DND-41 (cell line): ENCODE measurements at regions not wholly inside any gene's neighbourhood (a gene's known extent, or its start where the extent isn't known, plus 50 kb on each side); places are given as distances from the start of the nearest gene placed in this dataset.

Experiments used
- ATAC-seq: fragments of 200-7000 bp; cut with Tn5 transposase; 3 replicates; pipeline ENCODE4 v1.9.1; 2021; ENCODE audit warnings: low read depth; ENCODE audit not compliant: insufficient read depth
- DNase-seq: peaks from one replicate; pipeline ENCODE4 v3.0.0-alpha.2; 2020
- H2AFZ ChIP-seq: 2 replicates; pipeline ENCODE4 v1.6.0; 2012; ENCODE audit warnings: low read depth, low read length
- H3K27ac ChIP-seq: 2 replicates; pipeline ENCODE4 v1.5.1; 2012; ENCODE audit warnings: low read length, inconsistent platforms
- H3K27me3 ChIP-seq: fragments of 200-600 bp; sonication (generic); 2 replicates; pipeline ENCODE4 v1.6.0; 2012; ENCODE audit warnings: low read length, mild to moderate bottlenecking, inconsistent platforms; ENCODE audit not compliant: insufficient read depth, poor library complexity
- H3K36me3 ChIP-seq: 2 replicates; pipeline ENCODE4 v1.5.1; 2012; ENCODE audit warnings: low read length, inconsistent platforms; ENCODE audit not compliant: insufficient read depth
- H3K4me1 ChIP-seq: 2 replicates; pipeline ENCODE4 v1.5.1; 2012; ENCODE audit warnings: mild to moderate bottlenecking, low read length; ENCODE audit not compliant: insufficient read depth
- H3K4me2 ChIP-seq: 2 replicates; pipeline ENCODE4 v1.6.0; 2012; ENCODE audit warnings: mild to moderate bottlenecking, moderate library complexity, low read length, inconsistent platforms; ENCODE audit not compliant: insufficient read depth
- H3K4me3 ChIP-seq, 2 experiments: fragments of 200-600 bp in 1 of 2; shearing (Covaris generic) in 1 of 2; 2 replicates each; pipeline ENCODE4 v1.5.1; 2012 to 2016; ENCODE audit warnings: inconsistent platforms in 2 of 2, low read length in 2 of 2, mild to moderate bottlenecking in 2 of 2, low read depth in 1 of 2, moderate library complexity in 1 of 2
- H3K79me2 ChIP-seq: 2 replicates; pipeline ENCODE4 v1.6.0; 2012; ENCODE audit warnings: low read length, inconsistent platforms; ENCODE audit not compliant: insufficient read depth
- H3K9ac ChIP-seq: 2 replicates; pipeline ENCODE4 v1.6.0; 2012; ENCODE audit warnings: low read depth, mild to moderate bottlenecking, inconsistent platforms, low read length, moderate library complexity
- H3K9me3 ChIP-seq: 2 replicates; pipeline ENCODE4 v1.5.1; 2012; ENCODE audit warnings: low read length, moderate library complexity, mild to moderate bottlenecking, inconsistent platforms; ENCODE audit not compliant: insufficient read depth, severe bottlenecking
- H4K20me1 ChIP-seq: 2 replicates; pipeline ENCODE4 v1.6.0; 2012; ENCODE audit warnings: low read length; ENCODE audit not compliant: insufficient read depth
- EZH2 ChIP-seq: IDR thresholded peaks from 3 replicates; pipeline ENCODE4 v1.6.1; 2012; ENCODE audit warnings: borderline replicate concordance, low read depth, mild to moderate bottlenecking, moderate library complexity, low read length, inconsistent platforms; ENCODE audit not compliant: severe bottlenecking
- TF ChIP-seq, protein P1 (sequence below): IDR thresholded peaks from 2 replicates; pipeline ENCODE4 v1.5.1; 2012; ENCODE audit warnings: borderline replicate concordance, low read length, moderate library complexity, mild to moderate bottlenecking; ENCODE audit not compliant: poor library complexity, severe bottlenecking; ENCODE audit errors: extremely low read depth

DNA sequence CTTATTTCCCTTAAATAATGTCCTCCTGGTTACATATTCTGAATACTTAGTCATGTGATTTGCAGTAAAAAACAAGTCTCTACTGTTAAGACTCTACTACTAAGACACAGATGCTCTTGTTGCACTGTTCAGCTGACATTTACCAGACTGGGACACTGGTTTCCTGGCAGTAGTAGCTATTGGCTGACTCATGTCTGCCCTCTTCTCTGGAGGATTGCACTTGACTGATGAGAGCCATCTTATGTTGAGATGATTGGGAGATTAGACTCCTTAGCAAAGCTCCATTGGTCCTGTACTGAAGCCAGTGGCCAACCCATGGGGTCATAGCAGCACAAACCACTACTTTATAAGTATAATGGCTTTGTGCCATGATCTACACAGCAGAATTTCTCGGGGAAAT is 1672.6 kb upstream of the PCDH20 start:
- Histone ChIP-seq H3K9me3 (no peaks in the 10 kb centered on the region), H2AFZ (0 out of 2 replicates have a peak overlapping the region, but pooled peaks have one; percentile 46), H3K9ac (no peak overlapping the region), H3K4me1 (no peaks in the 10 kb centered on the region), H3K4me3 (no peak overlapping the region), H3K27me3 (no peaks in the 10 kb centered on the region), H3K79me2 (no peaks in the 10 kb centered on the region), H3K36me3 (no peaks in the 10 kb centered on the region), H3K4me2 (no peak overlapping the region), H4K20me1 (no peaks in the 10 kb centered on the region), H3K27ac (no peak overlapping the region)
- DNase-seq, result no peak
- ATAC-seq, result peak; percentile 48; the same call in 1 of the 3 replicates
- TF ChIP-seq, protein P1, sequence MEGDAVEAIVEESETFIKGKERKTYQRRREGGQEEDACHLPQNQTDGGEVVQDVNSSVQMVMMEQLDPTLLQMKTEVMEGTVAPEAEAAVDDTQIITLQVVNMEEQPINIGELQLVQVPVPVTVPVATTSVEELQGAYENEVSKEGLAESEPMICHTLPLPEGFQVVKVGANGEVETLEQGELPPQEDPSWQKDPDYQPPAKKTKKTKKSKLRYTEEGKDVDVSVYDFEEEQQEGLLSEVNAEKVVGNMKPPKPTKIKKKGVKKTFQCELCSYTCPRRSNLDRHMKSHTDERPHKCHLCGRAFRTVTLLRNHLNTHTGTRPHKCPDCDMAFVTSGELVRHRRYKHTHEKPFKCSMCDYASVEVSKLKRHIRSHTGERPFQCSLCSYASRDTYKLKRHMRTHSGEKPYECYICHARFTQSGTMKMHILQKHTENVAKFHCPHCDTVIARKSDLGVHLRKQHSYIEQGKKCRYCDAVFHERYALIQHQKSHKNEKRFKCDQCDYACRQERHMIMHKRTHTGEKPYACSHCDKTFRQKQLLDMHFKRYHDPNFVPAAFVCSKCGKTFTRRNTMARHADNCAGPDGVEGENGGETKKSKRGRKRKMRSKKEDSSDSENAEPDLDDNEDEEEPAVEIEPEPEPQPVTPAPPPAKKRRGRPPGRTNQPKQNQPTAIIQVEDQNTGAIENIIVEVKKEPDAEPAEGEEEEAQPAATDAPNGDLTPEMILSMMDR, result no peak
- TF ChIP-seq EZH2, result no peak

DNA sequence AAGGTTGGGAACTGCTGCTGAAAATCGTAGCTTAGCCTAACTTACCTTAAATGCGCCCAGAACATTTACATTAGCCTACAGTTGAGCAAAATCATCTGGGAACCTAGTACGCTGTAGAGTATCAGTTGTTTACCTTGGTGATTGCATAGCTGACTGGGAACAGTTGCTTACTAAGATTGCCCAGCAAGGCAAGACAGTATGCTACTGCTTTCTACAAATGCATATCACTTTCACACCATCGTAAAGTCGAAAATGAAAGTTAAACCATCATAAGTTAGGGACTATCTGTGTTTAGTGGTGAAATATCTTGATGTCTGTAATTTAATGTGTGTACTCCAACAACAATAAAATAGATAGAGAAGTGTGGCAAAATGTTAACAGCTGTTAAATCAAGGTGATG is 1670.6 kb upstream of the PCDH20 start:
- no peak overlapping the region for H3K4me2 ChIP-seq
- no peak overlapping the region for H3K4me3 ChIP-seq
- TF ChIP-seq EZH2, result no peak
- TF ChIP-seq, protein P1, result no peak
- H3K27me3 ChIP-seq, result no peaks in the 10 kb centered on the region
- peak overlapping the region; percentile 33; the same call in 1 of the 2 replicates for H2AFZ ChIP-seq
- no peak for ATAC-seq
- H3K36me3 ChIP-seq, result no peaks in the 10 kb centered on the region
- no peaks in the 10 kb centered on the region for H3K4me1 ChIP-seq
- no peak overlapping the region for H3K9ac ChIP-seq
- no peaks in the 10 kb centered on the region for H3K79me2 ChIP-seq
- DNase-seq, result no peak
- H3K9me3 ChIP-seq, result peaks cover 4% of the 10 kb centered on the region
- H3K27ac ChIP-seq, result no peak overlapping the region
- H4K20me1 ChIP-seq, result no peaks in the 10 kb centered on the region

DNA sequence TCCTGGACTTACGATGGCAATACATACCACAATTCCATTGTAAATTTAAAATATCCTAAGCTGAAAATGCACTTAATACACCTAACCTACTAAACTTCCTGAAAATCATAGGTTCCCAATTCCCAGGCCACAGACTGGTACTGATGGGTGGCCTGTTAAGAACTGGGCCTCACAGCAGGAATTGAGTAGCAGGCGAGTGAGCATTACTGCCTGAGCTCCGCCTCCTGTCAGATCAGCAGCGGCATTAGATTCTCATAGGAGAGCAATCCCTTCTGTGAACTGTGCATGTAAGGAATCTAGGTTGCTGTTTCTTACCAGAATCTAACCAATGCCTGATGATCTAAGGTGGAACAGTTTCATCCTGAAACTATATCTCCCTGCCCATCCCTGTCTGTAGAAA is 1670.2 kb upstream of the PCDH20 start:
- H3K9me3 ChIP-seq, result peaks cover 5% of the 10 kb centered on the region
- H3K4me3 ChIP-seq, result no peak overlapping the region
- H4K20me1 ChIP-seq, result no peaks in the 10 kb centered on the region
- no peak overlapping the region for H3K27ac ChIP-seq
- DNase-seq, result no peak
- TF ChIP-seq, protein P1, result no peak
- TF ChIP-seq EZH2, result no peak
- H3K4me2 ChIP-seq, result no peak overlapping the region
- no peak for ATAC-seq
- no peaks in the 10 kb centered on the region for H3K36me3 ChIP-seq
- H3K79me2 ChIP-seq, result no peaks in the 10 kb centered on the region
- H2AFZ ChIP-seq, result peak overlapping the region; percentile 33; the same call in 1 of the 2 replicates
- H3K4me1 ChIP-seq, result no peaks in the 10 kb centered on the region
- H3K9ac ChIP-seq, result no peak overlapping the region
- H3K27me3 ChIP-seq, result no peaks in the 10 kb centered on the region
